ENCODE measurements at regions not wholly inside any gene's neighbourhood (a gene's known extent, or its start where the extent isn't known, plus 50 kb on each side); places are given as distances from the start of the nearest gene placed in this dataset.

- no peak for TF ChIP-seq SUZ12 (IDR thresholded peaks at IDR 0.05; ENCODE audit: extremely low read depth, insufficient read depth, insufficient read length)
- no peak for TF ChIP-seq YY1 (IDR thresholded peaks at IDR 0.05; ENCODE audit: insufficient read depth, insufficient read length)
Measured at GRCh38 chr9:85432599-85432998, 309.2 kb downstream of the AGTPBP1 start.

Measured in NT2/D1 (cell line).